HepG2 (cell line): ENCODE measurements at regions not wholly inside any gene's neighbourhood (a gene's known extent, or its start where the extent isn't known, plus 50 kb on each side); places are given as distances from the start of the nearest gene placed in this dataset.

Experiments
- ATAC-seq: fragments of 200-7000 bp; cut with Tn5 transposase; 3 replicates; pipeline ENCODE4 v1.9.1; 2020; ENCODE audit warnings: mild to moderate bottlenecking, moderate library complexity
- BruUV-seq: library from RNA; stranded (reverse); fragments of 400-500 nt; replicated peaks from 2 replicates; lab custom pipeline; 2021; lab: Mats Ljungman, UMichigan
- CTCF ChIA-PET: fragments of 300-600 bp; formaldehyde crosslinking; extraction: SDS; loops from one replicate; lab custom pipeline; 2021; ENCODE audit warnings: low total read pairs, inconsistent platforms, low intra/inter-chr PET ratio; lab: Yijun Ruan, JAX
- POLR2A ChIA-PET: fragments of 350-600 bp; sonication (Branson Sonifier 250); formaldehyde crosslinking; loops from one replicate; lab custom pipeline; 2020; ENCODE audit warnings: antibody characterized with exemption, inconsistent platforms; lab: Yijun Ruan, JAX
- DNase-seq: peaks from one replicate; pipeline ENCODE4 v3.0.0-alpha.2; 2015; ENCODE audit warnings: low spot score
- FAIRE-seq: peaks from 3 replicates; lab custom pipeline; 2011; peaks lifted over from hg19 to GRCh38; lab: Jason Lieb, UNC
- H2AFZ ChIP-seq: one replicate; pipeline ENCODE4 v1.6.1; 2011; ENCODE audit warnings: low read length, inconsistent platforms
- H3K27ac ChIP-seq: fragments of 300-600 bp; 3 replicates; pipeline ENCODE4 v1.8.0; 2011; ENCODE audit warnings: mixed run types, mild to moderate bottlenecking, mixed read lengths, low read length, inconsistent platforms; ENCODE audit not compliant: insufficient read depth; ENCODE audit errors: extremely low read length
- H3K27me3 ChIP-seq, 2 experiments: fragments of 200-600 bp in 1 of 2; 2 replicates in 1 of 2; 3 replicates in 1 of 2; pipeline versions ENCODE4 v1.6.0 to v1.8.0; 2011; ENCODE audit warnings: low read length in 2 of 2, mild to moderate bottlenecking in 2 of 2, moderate library complexity in 2 of 2, inconsistent platforms in 1 of 2; ENCODE audit not compliant: insufficient read depth in 2 of 2, control insufficient read depth in 1 of 2
- H3K36me3 ChIP-seq, 2 experiments: fragments of 200-600 bp in 1 of 2; replicated peaks in 1 of 2; 2 replicates in 1 of 2; 3 replicates in 1 of 2; pipeline versions ENCODE4 v1.5.1 to v1.8.0; 2011; ENCODE audit warnings: low read length in 2 of 2, inconsistent platforms in 1 of 2; ENCODE audit not compliant: insufficient read depth in 2 of 2, control insufficient read depth in 1 of 2
- H3K4me1 ChIP-seq: 2 replicates; pipeline ENCODE4 v1.5.1; 2012; ENCODE audit warnings: low read length, inconsistent platforms; ENCODE audit not compliant: insufficient read depth
- H3K4me2 ChIP-seq: 2 replicates; pipeline ENCODE4 v1.6.0; 2011; ENCODE audit warnings: low read depth, low read length, inconsistent platforms
- H3K4me3 ChIP-seq, 3 experiments: fragments of 200-600 bp in 1 of 3; sonication (generic), shearing (Covaris generic) in 1 of 3; replicated peaks in 1 of 3; 2 replicates each; pipeline ENCODE4 v1.5.1; 2011 to 2016; ENCODE audit warnings: low read length in 3 of 3, inconsistent platforms in 2 of 3, low read depth in 2 of 3, mild to moderate bottlenecking in 2 of 3, control low read depth in 1 of 3, mixed read lengths in 1 of 3; ENCODE audit not compliant: insufficient read depth in 1 of 3
- H3K79me2 ChIP-seq: one replicate; pipeline ENCODE4 v1.6.1; 2011; ENCODE audit warnings: low read length, inconsistent platforms; ENCODE audit not compliant: insufficient read depth
- H3K9ac ChIP-seq: 2 replicates; pipeline ENCODE4 v1.6.0; 2011; ENCODE audit warnings: mild to moderate bottlenecking, low read depth, low read length, inconsistent platforms; ENCODE audit not compliant: insufficient read depth
- H3K9me3 ChIP-seq: 2 replicates; pipeline ENCODE4 v1.5.1; 2012; ENCODE audit warnings: mild to moderate bottlenecking, low read length
- H4K20me1 ChIP-seq: 2 replicates; pipeline ENCODE4 v1.6.0; 2011; ENCODE audit warnings: inconsistent platforms, mild to moderate bottlenecking, low read length, moderate library complexity; ENCODE audit not compliant: insufficient read depth
- ATF1 ChIP-seq: IDR thresholded peaks from 2 replicates; pipeline ENCODE4 v1.6.1; 2016; ENCODE audit warnings: mild to moderate bottlenecking, control low read depth
- CCDC6 ChIP-seq: sonication (generic); formaldehyde crosslinking; IDR thresholded peaks from 2 replicates; pipeline ENCODE4 v1.8.1; 2022; ENCODE audit warnings: mild to moderate bottlenecking, missing genetic modification reagents, moderate library complexity
- SNAPC2 ChIP-seq: sonication (generic); formaldehyde crosslinking; IDR thresholded peaks from 2 replicates; pipeline ENCODE4 v1.8.1; 2022; ENCODE audit warnings: mild to moderate bottlenecking, missing genetic modification reagents
- U2AF2 ChIP-seq: fragments of 200-400 bp; formaldehyde crosslinking; IDR thresholded peaks from 2 replicates; pipeline ENCODE4 v1.6.1; 2017; ENCODE audit warnings: low read depth, mild to moderate bottlenecking, low read length
- ZBTB2 ChIP-seq: sonication (generic); formaldehyde crosslinking; IDR thresholded peaks from 2 replicates; pipeline ENCODE4 v1.8.0; 2022; ENCODE audit warnings: low read depth, missing genetic modification reagents
- ZNF296 ChIP-seq: sonication (generic); formaldehyde crosslinking; conservative IDR thresholded peaks from 2 replicates; pipeline ENCODE4 v1.5.0; 2020; ENCODE audit warnings: mild to moderate bottlenecking, missing genetic modification reagents
- ZNF407 ChIP-seq: sonication (generic); formaldehyde crosslinking; IDR thresholded peaks from one replicate; pipeline ENCODE4 v1.5.1; 2020; ENCODE audit warnings: mild to moderate bottlenecking, missing genetic modification reagents; ENCODE audit errors: not compliant biosample characterization
- in situ Hi-C: cut with HindIII; loops from 2 replicates; pipeline ENCODE4 v1.10.0; 2017; ENCODE audit warnings: low pct_unique_long_range_greater_than_20kb; ENCODE audit not compliant: extremely low pct_ligation_motif_present
- intact Hi-C: fragments of 100-400 bp; cut with micrococcal nuclease; formaldehyde crosslinking; loops from one replicate; pipeline ENCODE4 v1.10.0; 2022; ENCODE audit not compliant: unreplicated experiment

- H3K4me2 ChIP-seq, result no peak overlapping the region
- H3K4me3 ChIP-seq, result no peak overlapping the region
- no TSS peak for BruUV-seq
- ChIA-PET CTCF (no interaction called here), POLR2A (no interaction called here)
- no peak overlapping the region for H2AFZ ChIP-seq
- no peaks in the 10 kb centered on the region for H4K20me1 ChIP-seq
- H3K79me2 ChIP-seq, result no peaks in the 10 kb centered on the region
- H3K4me1 ChIP-seq, result no peaks in the 10 kb centered on the region
- FAIRE-seq (no peak), DNase-seq (no peak), ATAC-seq (no peak)
- no peaks in the 10 kb centered on the region for H3K36me3 ChIP-seq
- H3K27me3 ChIP-seq, result no peaks in the 10 kb centered on the region
- intact Hi-C loops, result no loop called here
- H3K27ac ChIP-seq, result no peak overlapping the region
- in situ Hi-C loops, result no loop called here
- H3K9ac ChIP-seq, result no peak overlapping the region
- no peak for TF ChIP-seq ZNF296 (CRISPR knock-in tag)
- TF ChIP-seq SNAPC2, result no peak
- no peak for TF ChIP-seq ZNF407
- TF ChIP-seq ATF1 (CRISPR knock-in tag), result no peak
- no peak for TF ChIP-seq CCDC6 (CRISPR knock-in tag)
- no peak for TF ChIP-seq U2AF2
- TF ChIP-seq ZBTB2, result no peak
- H3K9me3 ChIP-seq, result peaks cover 34% of the 10 kb centered on the region
Measured at GRCh38 chr4:34157547-34157946, 2086.8 kb downstream of the ARAP2 start.
